ENCODE measurements at regions not wholly inside any gene's neighbourhood (a gene's known extent, or its start where the extent isn't known, plus 50 kb on each side); places are given as distances from the start of the nearest gene placed in this dataset.

- H2AFZ ChIP-seq (replicated peaks; ENCODE audit: low read length, poor library complexity): no peak overlapping the region
- CTCF ChIA-PET: interaction anchor here (0.6 to 1.9 kb wide), 3 partner anchors 9 to 140 kb away, joined by 3 to 5 read pairs (median 5); no protein-coding TSS in a partner anchor
- no peaks in the 10 kb centered on the region for H3K36me3 ChIP-seq (ENCODE audit: control insufficient read depth, insufficient read depth, low read length)
- H2BK120ac ChIP-seq (ENCODE audit: low read depth, low read length): no peak overlapping the region; the same call in 1 of the 2 replicates
- no peak overlapping the region for H3K9ac ChIP-seq (ENCODE audit: low read depth, low read length)
- peak overlapping the region; percentile 48; the same call in 1 of the 2 replicates for H3K14ac ChIP-seq (replicated peaks; ENCODE audit: low read depth, low read length)
- no peak overlapping the region for H4K8ac ChIP-seq (ENCODE audit: low read depth in 2 of 2, low read length in 2 of 2)
- no peaks in the 10 kb centered on the region for H3K79me1 ChIP-seq (ENCODE audit: low read depth in 1 of 2, low read length in 2 of 2)
- BruUV-seq (replicated peaks): no TSS peak
- H3K56ac ChIP-seq (ENCODE audit: extremely low read depth, insufficient read depth, low read length): no peak overlapping the region
- H2BK20ac ChIP-seq (ENCODE audit: low read depth, low read length): 0 out of 2 replicates have a peak overlapping the region, but pooled peaks have one; percentile 9
- no peak overlapping the region for H4K91ac ChIP-seq (ENCODE audit: insufficient read depth, low read depth, low read length)
- intact Hi-C loops (cut with micrococcal nuclease) (no loop called here), in situ Hi-C loops (cut with MboI; ENCODE audit: low sequenced_read_pairs) (no loop called here), dilution Hi-C loops (cut with HindIII; ENCODE audit: low sequenced_read_pairs, unreplicated experiment) (no loop called here)
- H3K4ac ChIP-seq (ENCODE audit: low read depth, low read length): no peak overlapping the region
- no peak overlapping the region for H2BK15ac ChIP-seq (ENCODE audit: low read depth, low read length)
- H4K20me1 ChIP-seq (ENCODE audit: insufficient read depth, low read length): no peaks in the 10 kb centered on the region
- no peak overlapping the region for H3K18ac ChIP-seq (ENCODE audit: low read depth, low read length)
- no peaks in the 10 kb centered on the region for H3K9me1 ChIP-seq (ENCODE audit: insufficient read depth, low read length)
- no peak overlapping the region for H4K5ac ChIP-seq (ENCODE audit: low read depth, low read length)
- H3K4me1 ChIP-seq (ENCODE audit: control insufficient read depth, insufficient read depth, low read length): no peaks in the 10 kb centered on the region
- no peaks in the 10 kb centered on the region for H3K27me3 ChIP-seq (ENCODE audit: control insufficient read depth, insufficient read depth, low read length)
- ATAC-seq (ENCODE audit: low read depth) (no peak), DNase-seq (no peak)
- no peaks in the 10 kb centered on the region for H3K9me3 ChIP-seq (ENCODE audit: control insufficient read depth, insufficient read depth, low read length)
- H2AK9ac ChIP-seq (replicated peaks; ENCODE audit: low read depth, low read length, poor library complexity): no peak overlapping the region
- no peak overlapping the region for H3K4me3 ChIP-seq (ENCODE audit: insufficient read depth, low read depth, low read length)
- no peak overlapping the region for H3K4me2 ChIP-seq (ENCODE audit: low read depth, low read length)
- no peak overlapping the region for H3K27ac ChIP-seq (ENCODE audit: insufficient read depth, low read length)
- WGBS, 2 experiments (ENCODE audit: extremely low coverage in 2 of 2, insufficient read length in 1 of 2): no CpG with 5 or more reads among the region's 2 CpGs
- H3K23ac ChIP-seq (ENCODE audit: low read depth, low read length): peak overlapping the region; percentile 63; the same call in 1 of the 2 replicates
- no peak overlapping the region for H2AK5ac ChIP-seq (ENCODE audit: low read depth, low read length)
- POLR2A ChIA-PET (ENCODE audit: unreplicated experiment): no interaction called here
- no peak overlapping the region for H2BK5ac ChIP-seq (ENCODE audit: low read depth, low read length, poor library complexity, severe bottlenecking)
- TF ChIP-seq NFE2L2 (IDR thresholded peaks at IDR 0.05; ENCODE audit: low read depth, low read length) (no peak), FOS (IDR thresholded peaks at IDR 0.05; ENCODE audit: low read depth, low read length) (no peak), MAFK (IDR thresholded peaks at IDR 0.05; ENCODE audit: low read depth, low read length) (no peak), MAZ (IDR thresholded peaks at IDR 0.05; ENCODE audit: borderline replicate concordance, low read depth, low read length) (no peak), POLR2A (IDR thresholded peaks at IDR 0.05; ENCODE audit: low read depth, low read length) (no peak), SMC3 (IDR thresholded peaks at IDR 0.05; ENCODE audit: low read depth, low read length) (no peak), RAD21 (IDR thresholded peaks at IDR 0.05; ENCODE audit: low read length) (no peak), CHD1 (IDR thresholded peaks at IDR 0.05; ENCODE audit: low read depth, low read length) (no peak), RFX5 (IDR thresholded peaks at IDR 0.05; ENCODE audit: low read depth, low read length) (no peak), CEBPB (IDR thresholded peaks at IDR 0.05; ENCODE audit: low read depth, low read length) (no peak), MXI1 (IDR thresholded peaks at IDR 0.05; ENCODE audit: borderline replicate concordance, low read depth, low read length) (no peak)
- TF ChIP-seq, protein P1, sequence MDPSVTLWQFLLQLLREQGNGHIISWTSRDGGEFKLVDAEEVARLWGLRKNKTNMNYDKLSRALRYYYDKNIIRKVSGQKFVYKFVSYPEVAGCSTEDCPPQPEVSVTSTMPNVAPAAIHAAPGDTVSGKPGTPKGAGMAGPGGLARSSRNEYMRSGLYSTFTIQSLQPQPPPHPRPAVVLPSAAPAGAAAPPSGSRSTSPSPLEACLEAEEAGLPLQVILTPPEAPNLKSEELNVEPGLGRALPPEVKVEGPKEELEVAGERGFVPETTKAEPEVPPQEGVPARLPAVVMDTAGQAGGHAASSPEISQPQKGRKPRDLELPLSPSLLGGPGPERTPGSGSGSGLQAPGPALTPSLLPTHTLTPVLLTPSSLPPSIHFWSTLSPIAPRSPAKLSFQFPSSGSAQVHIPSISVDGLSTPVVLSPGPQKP (IDR thresholded peaks at IDR 0.05; ENCODE audit: borderline replicate concordance, low read depth, low read length): no peak
Observed at GRCh38 chr7:19369182-19369581, 224.0 kb upstream of the FERD3L start.
